ENCODE measurements at regions not wholly inside any gene's neighbourhood (a gene's known extent, or its start where the extent isn't known, plus 50 kb on each side); places are given as distances from the start of the nearest gene placed in this dataset.
"Not testable (repeated sequence)": the region's sequence is repeated elsewhere in the genome, so short reads cannot be mapped to it uniquely, and the experiment has no call there.

DNA sequence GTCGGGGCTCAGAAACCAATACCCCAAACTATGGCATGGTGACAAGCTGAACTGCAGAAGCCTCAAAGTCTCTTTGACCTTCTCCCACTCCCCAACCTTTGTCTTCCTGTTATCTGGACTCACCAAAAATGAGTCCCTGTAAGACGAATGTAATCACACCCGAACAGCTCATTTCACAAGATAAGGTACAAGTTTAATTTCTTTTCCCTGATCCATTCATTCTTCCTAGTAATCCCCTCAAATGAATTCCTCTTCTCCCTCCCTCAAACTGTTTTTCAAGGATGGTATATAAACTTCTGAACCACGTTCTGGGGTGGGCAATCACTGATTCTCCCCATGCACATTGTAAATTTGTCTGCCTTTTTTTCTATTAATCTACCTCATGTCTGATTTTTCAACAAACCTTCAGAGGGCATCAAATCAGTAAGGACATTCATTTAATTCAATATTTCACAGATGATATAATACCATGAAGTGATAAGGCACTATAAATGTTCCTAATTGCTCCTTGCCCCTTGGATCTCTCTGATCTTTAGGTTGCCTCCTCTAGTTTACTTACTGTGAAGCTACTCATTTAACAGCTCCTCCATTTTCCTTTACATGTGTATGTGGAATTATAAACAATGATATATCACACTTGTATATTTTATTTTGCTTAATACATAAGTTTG, 77.2 kb downstream of the OR2B2 start:
- no peak for TF ChIP-seq JUND (IDR thresholded peaks at IDR 0.05; ENCODE audit: low read depth)
- no peak for DNase-seq (ENCODE audit: low read depth in 1 of 2, low spot score in 1 of 2)
- in situ Hi-C loops (cut with HindIII; ENCODE audit: low pct_unique_long_range_greater_than_20kb, low sequenced_read_pairs) = no loop called here

DNA sequence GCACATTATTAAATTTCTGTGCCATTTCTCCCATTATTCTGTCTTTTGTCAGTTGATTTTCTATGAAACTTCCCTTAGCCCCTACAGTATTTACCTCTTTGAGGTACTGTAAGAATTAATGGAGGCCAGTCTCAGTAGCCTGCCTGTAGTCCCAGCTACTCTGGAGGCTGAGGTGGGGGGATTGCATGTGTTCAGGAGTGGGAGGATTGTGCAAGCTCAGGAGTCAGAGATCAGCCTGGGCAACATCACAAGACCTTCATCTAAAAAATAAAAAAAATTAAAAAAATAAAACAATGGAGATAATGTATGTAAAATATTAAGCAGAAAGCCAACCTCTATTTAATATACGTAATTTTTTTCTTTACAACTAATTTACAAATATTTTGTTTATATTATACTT, 77.8 kb downstream of the OR2B2 start:
- no peak for TF ChIP-seq JUND (IDR thresholded peaks at IDR 0.05; ENCODE audit: low read depth)
- no peak for DNase-seq (ENCODE audit: low read depth in 1 of 2, low spot score in 1 of 2)

DNA sequence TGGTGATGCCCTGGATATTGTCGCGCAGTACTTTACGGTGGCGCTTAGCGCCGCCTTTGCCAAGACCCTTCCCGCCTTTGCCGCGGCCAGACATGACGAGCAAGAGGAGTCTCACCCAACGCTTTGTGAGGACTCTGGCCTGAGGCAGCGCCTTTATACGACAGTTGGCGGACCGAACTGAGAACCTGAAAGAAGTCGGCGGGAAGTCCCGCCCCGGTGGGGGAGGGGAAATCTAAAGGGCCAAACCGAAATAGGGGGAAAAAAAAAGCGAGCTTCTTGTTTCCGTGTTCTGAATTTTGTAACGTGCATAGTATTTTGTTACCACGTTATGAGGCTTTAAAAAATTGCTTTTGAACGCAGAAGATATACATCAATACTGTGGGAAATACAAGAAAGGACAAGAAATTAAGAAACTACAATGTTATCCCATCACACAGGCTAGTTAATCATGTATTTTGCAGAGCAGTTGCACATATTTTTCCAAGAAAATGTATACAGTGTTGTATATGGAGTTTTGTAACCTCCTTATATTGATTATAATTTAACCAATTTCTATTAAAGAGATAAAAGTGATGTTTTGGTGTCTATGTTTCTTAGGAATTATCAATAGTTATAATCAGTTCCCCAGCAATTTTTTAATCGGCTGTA, 80.6 kb downstream of the OR2B2 start:
- in situ Hi-C loops (cut with HindIII; ENCODE audit: low pct_unique_long_range_greater_than_20kb, low sequenced_read_pairs) = not testable (repeated sequence)
- DNase-seq (ENCODE audit: low read depth in 1 of 2, low spot score in 1 of 2) = peak in 1 of 2 experiments; percentile 85

More for the DNA sequence above, 77.8 kb downstream of the OR2B2 start:
- in situ Hi-C loops (cut with HindIII; ENCODE audit: low pct_unique_long_range_greater_than_20kb, low sequenced_read_pairs) = no loop called here

DNA sequence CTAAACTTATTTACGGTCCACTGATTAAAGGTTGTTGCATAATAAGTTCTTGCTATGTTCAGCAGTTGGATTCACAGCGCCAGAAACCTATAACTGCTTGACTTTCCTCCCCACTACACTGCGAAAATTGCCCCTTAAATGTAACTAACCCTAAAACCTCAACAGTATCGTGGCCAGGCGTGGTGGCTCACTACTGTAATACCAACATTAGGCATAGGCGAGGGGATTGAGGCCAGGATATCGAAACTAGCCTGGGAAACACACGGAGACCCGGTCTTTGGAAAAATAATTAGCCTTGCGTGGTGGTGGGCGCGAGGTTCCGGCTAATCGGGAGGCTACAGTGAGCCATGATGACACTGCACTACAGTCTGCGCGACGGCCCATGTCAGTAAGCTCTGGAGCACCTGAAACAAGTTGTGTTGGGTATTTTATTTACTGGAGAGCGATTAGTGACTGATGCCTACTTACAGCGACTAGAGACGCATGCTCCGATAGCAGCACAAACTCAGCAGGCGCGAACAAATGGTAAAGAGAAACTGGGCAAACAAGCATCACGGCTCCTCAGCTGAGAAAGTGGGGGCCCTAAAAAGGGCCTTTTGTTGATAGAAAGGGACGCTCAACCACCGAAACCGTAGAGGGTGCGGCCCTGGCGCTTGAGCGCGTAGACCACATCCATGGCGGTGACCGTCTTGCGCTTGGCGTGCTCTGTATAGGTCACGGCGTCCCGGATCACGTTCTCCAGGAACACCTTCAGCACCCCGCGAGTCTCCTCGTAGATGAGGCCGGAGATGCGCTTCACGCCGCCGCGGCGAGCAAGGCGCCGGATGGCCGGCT, 81.4 kb downstream of the OR2B2 start:
- DNase-seq (ENCODE audit: low read depth in 1 of 2, low spot score in 1 of 2) = peak in 1 of 2 experiments; percentile 57
- in situ Hi-C loops (cut with HindIII; ENCODE audit: low pct_unique_long_range_greater_than_20kb, low sequenced_read_pairs) = not testable (repeated sequence)

DNA sequence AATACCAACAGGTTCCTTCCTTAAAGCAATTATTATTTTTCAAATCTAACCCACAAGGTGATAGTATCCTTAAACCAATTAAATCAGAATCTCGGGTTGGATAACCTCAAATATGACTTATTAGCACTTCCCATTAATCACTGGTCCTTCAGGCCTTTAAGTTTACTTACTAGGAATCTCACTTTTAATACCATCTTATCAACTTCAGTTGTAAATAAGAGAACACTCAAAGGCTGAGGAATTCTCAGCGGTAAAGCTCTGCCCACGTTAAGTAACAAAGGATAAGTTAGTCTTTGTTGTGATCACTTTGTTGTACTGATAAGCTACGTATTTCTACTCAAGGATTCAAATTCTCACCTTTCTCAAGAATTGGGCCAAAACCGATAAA, 82.0 kb downstream of the OR2B2 start:
- in situ Hi-C loops (cut with HindIII; ENCODE audit: low pct_unique_long_range_greater_than_20kb, low sequenced_read_pairs) = no loop called here
- DNase-seq (ENCODE audit: low read depth in 1 of 2, low spot score in 1 of 2) = no peak
- no peak for TF ChIP-seq JUND (IDR thresholded peaks at IDR 0.05; ENCODE audit: low read depth)

DNA sequence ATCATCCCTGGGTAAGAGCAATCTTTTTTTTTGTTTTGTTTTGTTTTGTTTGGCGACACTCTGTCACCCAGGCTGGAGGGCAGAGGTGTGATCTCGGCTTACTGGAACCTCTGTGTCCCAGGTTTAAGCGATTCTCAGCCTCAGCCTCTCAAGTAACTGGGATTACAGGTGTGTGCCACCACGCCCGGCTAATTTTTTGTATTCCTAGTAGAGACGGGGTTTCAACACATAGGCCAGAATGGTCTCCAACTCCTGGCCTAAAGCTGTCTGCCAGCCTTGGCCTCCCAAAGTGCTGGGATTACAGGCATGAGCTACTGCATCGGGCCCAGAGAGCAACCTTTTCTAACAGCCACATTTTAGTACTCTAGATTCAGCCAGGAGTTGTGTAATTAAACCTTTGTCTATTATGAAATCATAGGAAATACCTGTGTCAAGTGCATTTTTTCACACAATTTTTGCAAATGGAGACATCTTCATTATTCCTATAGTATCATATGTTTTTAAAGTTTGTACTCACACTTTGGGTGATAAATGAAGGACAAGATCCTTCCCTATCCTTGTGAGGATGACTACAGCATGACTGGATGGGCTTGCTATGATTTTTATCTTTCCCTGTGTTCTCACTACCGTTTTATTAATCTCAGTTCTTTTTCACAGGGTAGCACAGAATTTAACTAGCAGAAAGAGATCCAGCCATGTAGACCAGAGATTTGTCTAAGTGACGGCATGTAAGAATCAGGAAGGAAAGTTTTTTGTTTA, 82.6 kb downstream of the OR2B2 start:
- in situ Hi-C loops (cut with HindIII; ENCODE audit: low pct_unique_long_range_greater_than_20kb, low sequenced_read_pairs) = no loop called here
- no peak for DNase-seq (ENCODE audit: low read depth in 1 of 2, low spot score in 1 of 2)
- TF ChIP-seq JUND (IDR thresholded peaks at IDR 0.05; ENCODE audit: low read depth) = no peak

DNA sequence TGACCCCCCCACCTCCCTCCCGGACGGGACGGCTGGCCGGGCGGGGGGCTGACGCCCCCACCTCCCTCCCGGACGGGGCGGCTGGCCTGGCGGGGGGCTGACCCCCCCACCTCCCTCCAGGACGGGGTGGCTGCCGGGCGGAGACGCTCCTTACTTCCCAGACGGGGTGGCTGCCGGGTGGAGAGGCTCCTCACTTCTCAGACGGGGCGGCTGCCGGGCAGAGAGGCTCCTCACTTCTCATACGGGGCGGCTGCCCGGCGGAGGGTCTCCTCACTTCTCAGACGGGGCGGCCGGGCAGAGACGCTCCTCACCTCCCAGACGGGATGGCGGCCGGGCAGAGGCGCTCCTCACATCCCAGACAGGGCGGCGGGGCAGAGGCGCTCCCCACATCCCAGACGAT, 84.7 kb downstream of the OR2B2 start:
- DNase-seq (ENCODE audit: low read depth in 1 of 2, low spot score in 1 of 2); in situ Hi-C loops (cut with HindIII; ENCODE audit: low pct_unique_long_range_greater_than_20kb, low sequenced_read_pairs): not testable (repeated sequence)

DNA sequence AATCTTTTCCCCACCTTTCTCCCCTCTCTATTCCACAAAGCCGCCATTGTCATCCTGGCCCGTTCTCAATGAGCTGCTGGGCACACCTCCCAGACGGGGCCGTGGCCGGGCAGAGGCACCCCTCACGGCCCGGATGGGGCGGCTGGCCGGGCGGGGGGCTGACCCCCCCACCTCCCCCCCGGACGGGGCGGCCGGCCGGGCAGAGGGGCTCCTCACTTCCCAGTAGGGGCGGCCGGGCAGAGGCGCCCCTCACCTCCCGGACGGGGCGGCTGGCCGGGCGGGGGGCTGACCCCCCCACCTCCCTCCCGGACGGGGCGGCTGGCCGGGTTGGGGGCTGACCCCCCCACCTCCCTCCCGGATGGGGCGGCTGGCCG, 85.6 kb downstream of the OR2B2 start:
- in situ Hi-C loops (cut with HindIII; ENCODE audit: low pct_unique_long_range_greater_than_20kb, low sequenced_read_pairs); DNase-seq (ENCODE audit: low read depth in 1 of 2, low spot score in 1 of 2): not testable (repeated sequence)

DNA sequence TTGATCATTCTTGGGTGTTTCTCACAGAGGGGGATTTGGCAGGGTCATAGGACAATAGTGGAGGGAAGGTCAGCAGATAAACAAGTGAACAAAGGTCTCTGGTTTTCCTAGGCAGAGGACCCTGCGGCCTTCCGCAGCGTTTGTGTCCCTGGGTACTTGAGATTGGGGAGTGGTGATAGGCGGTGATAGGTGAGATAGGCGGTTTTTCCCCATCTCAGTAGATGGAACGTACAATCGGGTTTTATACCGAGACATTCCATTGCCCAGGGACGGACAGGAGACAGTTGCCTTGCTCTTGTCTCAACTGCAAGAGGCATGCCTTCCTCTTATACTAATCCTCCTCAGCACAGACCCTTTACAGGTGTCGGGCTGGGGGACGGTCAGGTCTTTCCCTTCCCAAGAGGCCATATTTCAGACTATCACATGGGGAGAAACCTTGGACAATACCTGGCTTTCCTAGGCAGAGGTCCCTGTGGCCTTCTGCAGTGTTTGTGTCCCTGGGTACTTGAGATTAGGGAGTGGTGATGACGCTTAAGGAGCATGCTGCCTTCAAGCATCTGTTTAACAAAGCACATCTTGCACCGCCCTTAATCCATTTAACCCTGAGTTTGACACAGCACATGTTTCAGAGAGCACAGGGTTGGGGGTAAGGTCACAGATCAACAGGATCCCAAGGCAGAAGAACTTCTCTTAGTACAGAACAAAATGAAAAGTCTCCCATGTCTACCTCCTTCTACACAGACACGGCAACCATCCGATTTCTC, 86.2 kb downstream of the OR2B2 start:
- DNase-seq (ENCODE audit: low read depth in 1 of 2, low spot score in 1 of 2); in situ Hi-C loops (cut with HindIII; ENCODE audit: low pct_unique_long_range_greater_than_20kb, low sequenced_read_pairs): not testable (repeated sequence)

DNA sequence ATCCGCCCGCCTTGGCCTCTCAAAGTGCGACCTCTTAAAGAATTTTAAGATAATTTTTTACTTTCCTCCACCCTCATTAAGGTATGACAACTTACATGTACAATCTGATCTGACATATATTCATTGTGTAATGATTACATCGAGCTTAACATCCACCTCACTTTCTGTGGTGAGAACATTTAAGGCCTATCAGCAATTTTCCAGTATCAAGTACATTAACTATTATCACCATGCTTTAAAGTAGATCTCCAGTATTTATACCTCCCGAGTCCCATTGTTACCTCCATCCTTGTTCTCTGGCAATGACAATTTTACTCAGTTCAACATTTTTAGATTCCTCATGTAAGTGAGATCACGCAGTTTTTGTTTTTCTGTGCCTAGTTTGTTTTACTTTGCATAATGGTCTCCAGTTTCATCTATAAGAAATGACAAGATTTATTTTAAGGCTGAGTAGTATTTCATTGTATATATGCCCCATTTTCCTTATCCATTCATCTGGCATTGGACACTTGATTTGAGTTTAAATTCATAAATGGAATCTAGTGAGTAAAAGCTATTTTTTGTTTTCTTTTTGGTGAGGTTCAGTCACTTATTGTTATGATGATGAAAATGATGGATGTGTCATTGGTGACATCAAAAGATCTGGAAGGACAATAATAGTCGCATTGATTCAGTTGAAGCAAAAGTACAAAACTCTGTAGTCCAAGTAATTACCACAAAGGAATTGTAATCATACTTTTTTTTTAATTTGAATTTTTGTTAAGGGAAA, 87.0 kb downstream of the OR2B2 start:
- DNase-seq (ENCODE audit: low read depth in 1 of 2, low spot score in 1 of 2) = no peak
- in situ Hi-C loops (cut with HindIII; ENCODE audit: low pct_unique_long_range_greater_than_20kb, low sequenced_read_pairs) = no loop called here
- no peak for TF ChIP-seq JUND (IDR thresholded peaks at IDR 0.05; ENCODE audit: low read depth)

DNA sequence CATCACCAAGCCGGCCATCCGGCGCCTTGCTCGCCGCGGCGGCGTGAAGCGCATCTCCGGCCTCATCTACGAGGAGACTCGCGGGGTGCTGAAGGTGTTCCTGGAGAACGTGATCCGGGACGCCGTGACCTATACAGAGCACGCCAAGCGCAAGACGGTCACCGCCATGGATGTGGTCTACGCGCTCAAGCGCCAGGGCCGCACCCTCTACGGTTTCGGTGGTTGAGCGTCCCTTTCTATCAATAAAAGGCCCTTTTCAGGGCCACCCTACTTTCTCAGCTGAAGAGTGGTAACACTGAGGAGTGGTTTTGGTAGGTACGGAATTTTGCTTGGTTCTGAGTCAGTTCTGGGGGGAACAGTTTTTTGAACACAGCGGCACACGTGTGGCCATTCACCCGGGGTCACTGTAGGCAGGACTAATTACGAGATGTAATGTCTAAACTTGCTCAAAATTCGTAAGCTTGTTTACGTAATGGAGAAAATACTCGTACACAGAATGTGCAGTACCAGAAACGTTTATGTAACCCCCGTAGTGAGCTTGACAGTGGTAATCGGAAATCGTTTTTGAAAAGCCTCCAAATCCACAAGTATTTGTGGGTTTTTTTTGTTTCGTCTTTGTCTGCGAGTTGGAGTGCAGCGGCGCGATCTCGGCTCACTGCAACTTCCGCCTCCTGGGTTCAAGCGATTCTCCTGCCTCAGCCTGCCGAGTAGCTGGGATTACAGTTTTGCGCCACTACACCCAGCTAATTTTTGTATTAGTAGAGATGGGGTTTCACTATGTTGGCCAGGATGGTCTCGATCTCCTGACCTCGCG, 87.8 kb downstream of the OR2B2 start:
- DNase-seq (ENCODE audit: low read depth in 1 of 2, low spot score in 1 of 2); in situ Hi-C loops (cut with HindIII; ENCODE audit: low pct_unique_long_range_greater_than_20kb, low sequenced_read_pairs): not testable (repeated sequence)

DNA sequence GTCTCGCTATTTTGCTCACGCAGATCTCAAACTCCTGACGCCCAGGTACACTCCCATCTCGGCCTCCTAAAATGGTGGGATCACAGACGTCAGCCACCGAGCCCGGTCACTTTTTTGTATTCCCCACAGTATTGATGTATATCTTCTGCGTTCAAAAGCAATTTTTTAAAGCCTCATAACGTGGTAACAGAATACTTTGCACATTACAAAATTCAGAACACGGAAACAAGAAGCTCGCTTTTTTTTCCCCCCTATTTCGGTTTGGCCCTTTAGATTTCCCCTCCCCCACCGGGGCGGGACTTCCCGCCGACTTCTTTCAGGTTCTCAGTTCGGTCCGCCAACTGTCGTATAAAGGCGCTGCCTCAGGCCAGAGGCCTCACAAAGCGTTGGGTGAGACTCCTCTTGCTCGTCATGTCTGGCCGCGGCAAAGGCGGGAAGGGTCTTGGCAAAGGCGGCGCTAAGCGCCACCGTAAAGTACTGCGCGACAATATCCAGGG, 88.4 kb downstream of the OR2B2 start:
- DNase-seq (ENCODE audit: low read depth in 1 of 2, low spot score in 1 of 2) = peak in 1 of 2 experiments; percentile 64
- in situ Hi-C loops (cut with HindIII; ENCODE audit: low pct_unique_long_range_greater_than_20kb, low sequenced_read_pairs) = not testable (repeated sequence)
